Transverse colon (tissue), 4 donors: ENCODE measurements at regions not wholly inside any gene's neighbourhood (a gene's known extent, or its start where the extent isn't known, plus 50 kb on each side); places are given as distances from the start of the nearest gene placed in this dataset.

ENCODE experiments used
- DNase-seq: peaks from one replicate; pipeline ENCODE4 v3.0.0-alpha.2; 2019
- H3K27ac ChIP-seq, 4 donors: fragments of 200-600 bp; sonication (generic); 2 replicates each; pipeline ENCODE4 v1.5.1; 2016 to 2018; ENCODE audit warnings: inconsistent platforms in 4 of 4
- H3K27me3 ChIP-seq: fragments of 200-600 bp; sonication (generic); 2 replicates; pipeline ENCODE4 v1.5.1; 2017; ENCODE audit warnings: inconsistent platforms
- H3K36me3 ChIP-seq, 4 donors: fragments of 200-600 bp; sonication (generic); 2 replicates each; pipeline ENCODE4 v1.5.1; 2017 to 2019; ENCODE audit warnings: inconsistent platforms in 4 of 4
- H3K4me1 ChIP-seq, 4 donors: fragments of 200-600 bp; sonication (generic); 2 replicates each; pipeline ENCODE4 v1.5.1; 2017 to 2020; ENCODE audit warnings: inconsistent platforms in 4 of 4
- H3K4me3 ChIP-seq, 4 donors: fragments of 200-600 bp; sonication (generic); 1 replicate in 1 of 4; 2 replicates in 3 of 4; pipeline versions ENCODE4 v1.5.1 to v1.6.1; 2017 to 2019; ENCODE audit warnings: inconsistent platforms in 4 of 4
- H3K9me3 ChIP-seq, 2 donors: fragments of 200-600 bp; sonication (generic); 2 replicates each; pipeline ENCODE4 v1.5.1; 2017 to 2019; ENCODE audit warnings: inconsistent platforms in 2 of 2
- CTCF ChIP-seq, 5 experiments: fragments of 200-600 bp in 3 of 5; fragments of 450-650 bp in 2 of 5; sonication (generic) in 3 of 5; IDR thresholded peaks; 1 replicate in 2 of 5; 2 replicates in 3 of 5; pipeline ENCODE4 v1.5.1; 2016 to 2017; ENCODE audit warnings: antibody characterized with exemption in 5 of 5, inconsistent platforms in 3 of 5, mild to moderate bottlenecking in 2 of 5, moderate library complexity in 1 of 5
- EP300 ChIP-seq: sonication (generic); formaldehyde crosslinking; IDR thresholded peaks from one replicate; pipeline ENCODE4 v1.6.1; 2017; ENCODE audit warnings: antibody characterized with exemption, low read depth
- POLR2A ChIP-seq: fragments of 450-650 bp; IDR thresholded peaks from one replicate; pipeline ENCODE4 v1.6.1; 2016; ENCODE audit warnings: antibody characterized with exemption, mild to moderate bottlenecking, moderate library complexity
- POLR2AphosphoS5 ChIP-seq, 3 donors: sonication (generic); formaldehyde crosslinking; IDR thresholded peaks; one replicate each; pipeline ENCODE4 v1.6.1; 2016; ENCODE audit warnings: antibody characterized with exemption in 3 of 3
- WGBS, 2 donors: methylation state at CpG; one replicate each; pipeline ENCODE4 v1.1.5; 2018; ENCODE audit warnings: low coverage in 1 of 2; 5-methylcytosine and 5-hydroxymethylcytosine counted together
- in situ Hi-C, 4 donors: fragments of 200-750 bp; cut with MboI; loops; one replicate each; pipeline versions ENCODE4 v1.15.0 to v1.15.1; 2017; ENCODE audit warnings: low sequenced_read_pairs in 3 of 4, low pct_ligation_motif_present in 1 of 4, low pct_unique_long_range_greater_than_20kb in 1 of 4
- intact Hi-C: fragments of 100-400 bp; cut with DNase I; formaldehyde crosslinking; loops from one replicate; pipeline ENCODE4 v1.15.1; 2023; ENCODE audit warnings: low total_unique reads

DNA sequence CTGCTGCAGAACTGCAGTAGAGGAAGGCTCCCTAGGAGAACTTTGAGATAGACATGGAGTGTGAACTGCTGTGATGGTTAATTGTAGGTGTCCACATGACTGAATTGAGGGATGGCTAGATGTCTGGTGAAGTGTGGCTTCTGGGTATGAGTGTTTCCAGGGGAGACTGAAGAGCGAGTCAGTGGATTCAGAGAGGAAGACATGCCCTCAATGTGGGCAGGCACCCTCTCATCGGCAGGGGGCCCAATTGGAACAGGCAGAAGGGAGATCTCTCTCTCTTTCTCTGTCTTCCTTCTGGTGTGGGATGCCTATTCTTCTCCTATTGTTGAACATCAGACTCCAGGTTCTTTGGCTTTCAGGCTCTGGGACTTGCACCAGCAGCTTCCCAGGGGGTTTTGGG lies 304.7 kb upstream of the GATB start:
- TF ChIP-seq POLR2A, result no peak
- Histone ChIP-seq H3K36me3 (no peaks in the 10 kb centered on the region), H3K27me3 (no peaks in the 10 kb centered on the region), H3K27ac (no peak overlapping the region), H3K4me3 (no peak overlapping the region), H3K9me3 (no peaks in the 10 kb centered on the region), H3K4me1 (peaks cover 0 to 6% (median 2%) of the 10 kb centered on the region in 4 donors)
- no peak for DNase-seq
- WGBS, 2 donors, result 80 to 100% methylated on average over 1 to 2 of the region's 2 CpGs
- intact Hi-C loops (no loop called here), in situ Hi-C loops (no loop called here)

DNA sequence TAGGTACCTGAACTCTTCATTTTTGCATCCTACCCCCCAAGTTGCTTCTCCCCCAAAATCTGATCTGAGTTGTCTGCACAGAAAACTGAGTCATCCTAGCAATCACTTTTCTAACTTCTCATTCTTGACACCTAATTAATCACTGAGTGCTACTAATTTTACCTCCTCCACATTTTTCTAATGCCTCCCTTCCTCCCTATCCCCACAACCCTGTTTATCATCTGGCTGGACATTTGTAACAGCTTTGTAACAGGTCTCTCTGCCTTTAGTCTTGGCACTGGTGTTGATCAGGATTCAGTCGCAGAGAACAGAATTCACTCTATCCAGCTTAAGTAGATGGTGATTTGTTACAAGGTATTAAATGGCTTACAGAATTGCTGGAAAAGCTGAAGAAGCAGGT lies 303.9 kb upstream of the GATB start:
- in situ Hi-C loops, result no loop called here
- 97 to 100% methylated on average over 1 of the region's 1 CpG for WGBS, 2 donors
- no peak for TF ChIP-seq POLR2A
- no peak for TF ChIP-seq EP300
- no peak for TF ChIP-seq POLR2AphosphoS5 (IDR thresholded peaks at IDR 0.05)
- no peak for TF ChIP-seq CTCF (IDR thresholded peaks at IDR 0.05)

GRCh38 chr4:152064282-152064681 lies 303.5 kb upstream of the GATB start:
- TF ChIP-seq EP300, result no peak
- no peak for TF ChIP-seq POLR2A
- TF ChIP-seq CTCF (IDR thresholded peaks at IDR 0.05), result no peak
- no peak for TF ChIP-seq POLR2AphosphoS5 (IDR thresholded peaks at IDR 0.05)
- Histone ChIP-seq H3K4me3 (no peak overlapping the region), H3K27ac (no peak overlapping the region), H3K36me3 (no peaks in the 10 kb centered on the region), H3K27me3 (no peaks in the 10 kb centered on the region), H3K4me1 (peaks cover 0 to 6% (median 2%) of the 10 kb centered on the region in 4 donors), H3K9me3 (no peaks in the 10 kb centered on the region)
- intact Hi-C loops, result no loop called here
- no peak for DNase-seq
- in situ Hi-C loops, result no loop called here
- 69 to 78% methylated on average over 2 of the region's 2 CpGs for WGBS, 2 donors

More for the DNA sequence above, 303.9 kb upstream of the GATB start:
- H3K4me1 ChIP-seq, result peaks cover 0 to 6% (median 2%) of the 10 kb centered on the region in 4 donors
- no peak overlapping the region for H3K27ac ChIP-seq
- no peaks in the 10 kb centered on the region for H3K27me3 ChIP-seq
- no peaks in the 10 kb centered on the region for H3K9me3 ChIP-seq
- no peaks in the 10 kb centered on the region for H3K36me3 ChIP-seq
- no peak overlapping the region for H3K4me3 ChIP-seq
- no peak for DNase-seq
- intact Hi-C loops, result no loop called here

DNA sequence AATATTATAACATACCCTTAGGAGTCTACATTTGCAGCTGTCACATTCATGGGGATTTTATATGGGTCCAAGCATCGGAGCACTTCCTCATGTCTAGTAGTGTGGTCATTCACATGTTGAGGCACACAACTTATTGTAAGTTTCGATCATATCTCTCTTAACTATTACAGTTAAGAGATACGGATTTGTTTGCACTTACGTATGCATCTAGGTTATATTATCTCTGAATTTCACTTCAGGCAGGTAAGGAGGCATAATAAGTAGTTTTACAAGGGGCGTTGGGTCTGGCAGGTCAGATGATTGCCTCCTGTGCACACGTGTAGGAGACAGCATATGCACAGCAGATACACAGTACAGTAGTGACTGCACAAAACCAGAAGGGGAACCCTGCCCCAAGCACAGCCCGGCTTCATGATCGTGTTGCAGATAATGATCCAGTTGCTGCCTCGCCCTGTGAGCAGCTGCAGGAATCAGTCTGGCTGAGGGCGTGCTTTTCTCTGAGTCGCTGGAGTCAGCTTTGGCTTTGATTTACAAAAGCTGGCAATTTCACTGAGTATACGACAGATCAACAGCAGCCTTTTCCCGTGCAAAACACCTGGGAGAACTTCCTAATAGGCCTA lies 302.9 kb upstream of the GATB start:
- no peak overlapping the region for H3K27ac ChIP-seq
- H3K9me3 ChIP-seq, result no peaks in the 10 kb centered on the region

More for the DNA sequence above, 302.9 kb upstream of the GATB start:
- no peak for TF ChIP-seq EP300
- TF ChIP-seq POLR2A, result no peak
- no peak for TF ChIP-seq POLR2AphosphoS5 (IDR thresholded peaks at IDR 0.05)
- peak in 2 of 5 experiments; percentile 22 for TF ChIP-seq CTCF (IDR thresholded peaks at IDR 0.05)
- peaks cover 0 to 6% (median 2%) of the 10 kb centered on the region in 4 donors for H3K4me1 ChIP-seq
- H3K4me3 ChIP-seq, result no peak overlapping the region
- intact Hi-C loops, result no loop called here
- H3K27me3 ChIP-seq, result no peaks in the 10 kb centered on the region
- in situ Hi-C loops, result no loop called here
- WGBS, 2 donors, result 38 to 61% methylated on average over 7 to 13 of the region's 13 CpGs
- no peaks in the 10 kb centered on the region for H3K36me3 ChIP-seq
- DNase-seq, result peak; percentile 48
